Activated CD8-positive, alpha-beta T cell treated with anti-CD3 and anti-CD28 coated beads for 36 hours (primary cell): ENCODE measurements at regions not wholly inside any gene's neighbourhood (a gene's known extent, or its start where the extent isn't known, plus 50 kb on each side); places are given as distances from the start of the nearest gene placed in this dataset.

ENCODE experiments used
- ATAC-seq: fragments of 200-7000 bp; cut with Tn5 transposase; one replicate; pipeline ENCODE4 v1.10.0; 2021; ENCODE audit warnings: mild to moderate bottlenecking, moderate library complexity
- CTCF ChIA-PET: fragments of 350-600 bp; sonication (Branson Sonifier 250); formaldehyde crosslinking; loops from one replicate; lab custom pipeline; 2021; ENCODE audit warnings: antibody characterized with exemption; lab: Charles Lee
- POLR2A ChIA-PET: fragments of 350-600 bp; sonication (Branson Sonifier 250); formaldehyde crosslinking; loops from one replicate; lab custom pipeline; 2021; ENCODE audit warnings: antibody characterized with exemption; lab: Charles Lee
- DNase-seq: peaks from one replicate; pipeline ENCODE4 v3.0.0-alpha.2; 2020
- H3K27ac Mint-ChIP-seq: one replicate; pipeline ENCODE4 v1.8.0; 2021; ENCODE audit warnings: mild to moderate bottlenecking, mixed read lengths
- H3K27me3 Mint-ChIP-seq: one replicate; pipeline ENCODE4 v1.8.0; 2021; ENCODE audit warnings: mixed read lengths
- H3K36me3 Mint-ChIP-seq: one replicate; pipeline ENCODE4 v1.8.0; 2021; ENCODE audit warnings: low read depth, mixed read lengths
- H3K4me1 Mint-ChIP-seq: one replicate; pipeline ENCODE4 v1.8.0; 2021; ENCODE audit warnings: low read depth, mixed read lengths
- H3K4me3 Mint-ChIP-seq: one replicate; pipeline ENCODE4 v1.8.0; 2021; ENCODE audit warnings: mild to moderate bottlenecking, moderate library complexity, mixed read lengths
- H3K9me3 Mint-ChIP-seq: one replicate; pipeline ENCODE4 v1.8.0; 2021; ENCODE audit warnings: mixed read lengths
- intact Hi-C: fragments of 100-400 bp; cut with micrococcal nuclease; formaldehyde crosslinking; loops from one replicate; pipeline ENCODE4 v1.10.0; 2022
- TF ChIP-seq, protein P1 (sequence below): fragments of 200-600 bp; IDR thresholded peaks from one replicate; pipeline ENCODE4 v1.8.0; 2022; ENCODE audit warnings: antibody characterized with exemption, mild to moderate bottlenecking

DNA sequence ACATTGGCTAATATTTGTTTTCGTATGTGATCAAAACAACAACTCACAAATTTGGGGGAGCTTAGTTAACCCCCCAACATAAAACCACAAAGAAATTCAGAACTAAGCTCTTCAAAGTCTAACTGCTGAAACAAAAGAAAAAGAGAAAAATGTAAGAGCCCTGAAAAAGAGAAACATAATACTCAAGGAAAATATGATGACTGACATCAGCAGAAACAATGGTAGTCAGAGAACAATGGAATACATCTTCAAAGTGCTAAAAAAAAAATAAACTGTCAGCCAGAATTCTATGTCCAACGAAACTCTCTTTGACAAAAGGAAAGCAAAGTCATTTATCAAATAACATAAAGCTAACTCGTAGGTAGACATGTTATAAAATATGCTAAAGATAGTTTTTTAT lies 566.3 kb upstream of the GRAMD2B start:
- H3K36me3 Mint-ChIP-seq: no peaks in the 10 kb centered on the region
- DNase-seq: no peak
- no peaks in the 10 kb centered on the region for H3K4me1 Mint-ChIP-seq
- ChIA-PET CTCF (interaction anchor here (0.7 kb wide), 1 partner anchor 13 kb away, joined by 3 read pairs; no protein-coding TSS in a partner anchor), POLR2A (no interaction called here)
- no peak overlapping the region for H3K27ac Mint-ChIP-seq
- no peaks in the 10 kb centered on the region for H3K27me3 Mint-ChIP-seq
- ATAC-seq: no peak
- H3K4me3 Mint-ChIP-seq: no peak overlapping the region
- H3K9me3 Mint-ChIP-seq: peaks cover 14% of the 10 kb centered on the region
- TF ChIP-seq, protein P1, sequence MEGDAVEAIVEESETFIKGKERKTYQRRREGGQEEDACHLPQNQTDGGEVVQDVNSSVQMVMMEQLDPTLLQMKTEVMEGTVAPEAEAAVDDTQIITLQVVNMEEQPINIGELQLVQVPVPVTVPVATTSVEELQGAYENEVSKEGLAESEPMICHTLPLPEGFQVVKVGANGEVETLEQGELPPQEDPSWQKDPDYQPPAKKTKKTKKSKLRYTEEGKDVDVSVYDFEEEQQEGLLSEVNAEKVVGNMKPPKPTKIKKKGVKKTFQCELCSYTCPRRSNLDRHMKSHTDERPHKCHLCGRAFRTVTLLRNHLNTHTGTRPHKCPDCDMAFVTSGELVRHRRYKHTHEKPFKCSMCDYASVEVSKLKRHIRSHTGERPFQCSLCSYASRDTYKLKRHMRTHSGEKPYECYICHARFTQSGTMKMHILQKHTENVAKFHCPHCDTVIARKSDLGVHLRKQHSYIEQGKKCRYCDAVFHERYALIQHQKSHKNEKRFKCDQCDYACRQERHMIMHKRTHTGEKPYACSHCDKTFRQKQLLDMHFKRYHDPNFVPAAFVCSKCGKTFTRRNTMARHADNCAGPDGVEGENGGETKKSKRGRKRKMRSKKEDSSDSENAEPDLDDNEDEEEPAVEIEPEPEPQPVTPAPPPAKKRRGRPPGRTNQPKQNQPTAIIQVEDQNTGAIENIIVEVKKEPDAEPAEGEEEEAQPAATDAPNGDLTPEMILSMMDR: no peak
- intact Hi-C loops: no loop called here

DNA sequence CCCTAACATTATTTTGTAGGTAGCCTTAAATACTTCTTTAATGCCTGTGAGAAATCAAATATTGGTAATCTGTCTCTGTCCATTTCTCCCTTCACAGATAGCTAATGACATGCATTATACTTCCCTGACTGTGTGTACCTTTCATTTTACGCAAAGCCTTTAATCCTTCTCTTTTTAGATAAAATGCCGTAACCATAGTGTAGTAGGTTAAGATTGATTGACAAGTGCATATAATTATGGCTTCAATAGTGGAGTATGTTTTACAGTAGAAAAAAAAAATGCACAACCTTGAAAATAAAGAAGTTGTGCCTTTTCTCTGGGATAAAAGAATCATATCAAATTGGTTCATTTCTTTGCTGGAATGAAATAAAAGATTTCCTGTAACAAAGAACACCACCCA lies 559.6 kb upstream of the GRAMD2B start:
- Mint-ChIP-seq H3K27ac (no peak overlapping the region), H3K36me3 (no peaks in the 10 kb centered on the region), H3K4me1 (no peaks in the 10 kb centered on the region), H3K27me3 (no peaks in the 10 kb centered on the region), H3K4me3 (no peak overlapping the region), H3K9me3 (peaks cover 8% of the 10 kb centered on the region)
- TF ChIP-seq, protein P1: no peak
- DNase-seq: no peak
- ATAC-seq: no peak
- intact Hi-C loops: no loop called here
- ChIA-PET POLR2A (no interaction called here), CTCF (no interaction called here)

DNA sequence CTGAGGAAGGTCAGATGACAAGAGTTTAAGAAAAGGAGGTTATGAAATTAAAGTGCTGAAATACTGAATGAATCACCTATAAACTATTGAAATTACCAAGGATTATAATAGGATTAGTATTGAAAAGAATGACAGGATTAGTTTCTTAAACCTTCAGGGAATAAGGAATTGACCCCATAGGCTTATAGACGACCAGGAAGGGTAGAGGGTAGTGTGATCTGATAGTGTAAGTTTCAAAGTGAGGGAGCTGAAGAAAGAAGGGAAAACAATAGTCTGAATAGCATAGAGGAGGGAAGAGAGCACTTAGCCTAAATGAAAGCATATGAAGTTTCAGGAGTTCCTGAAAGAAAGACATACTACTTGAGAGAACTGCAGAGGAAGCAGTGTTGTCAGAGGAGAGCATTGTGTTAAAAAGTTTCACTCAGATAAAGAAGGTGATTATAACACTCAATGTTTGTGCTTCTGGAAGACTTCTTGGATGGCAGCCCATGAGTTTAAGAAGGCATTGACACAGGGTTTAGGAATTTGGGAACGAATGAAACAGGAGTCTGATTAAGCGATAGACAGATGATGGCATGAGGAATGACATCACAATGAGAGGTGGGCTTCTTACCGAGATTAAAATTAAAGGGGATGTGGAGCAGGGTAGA lies 557.9 kb upstream of the GRAMD2B start:
- CTCF ChIA-PET: no interaction called here
- TF ChIP-seq, protein P1: no peak
- Mint-ChIP-seq H3K9me3 (peaks cover 9% of the 10 kb centered on the region), H3K4me1 (no peaks in the 10 kb centered on the region), H3K4me3 (no peak overlapping the region), H3K27me3 (no peaks in the 10 kb centered on the region), H3K36me3 (no peaks in the 10 kb centered on the region), H3K27ac (no peak overlapping the region)
- intact Hi-C loops: no loop called here
- POLR2A ChIA-PET: no interaction called here
- ATAC-seq (no peak), DNase-seq (no peak)

DNA sequence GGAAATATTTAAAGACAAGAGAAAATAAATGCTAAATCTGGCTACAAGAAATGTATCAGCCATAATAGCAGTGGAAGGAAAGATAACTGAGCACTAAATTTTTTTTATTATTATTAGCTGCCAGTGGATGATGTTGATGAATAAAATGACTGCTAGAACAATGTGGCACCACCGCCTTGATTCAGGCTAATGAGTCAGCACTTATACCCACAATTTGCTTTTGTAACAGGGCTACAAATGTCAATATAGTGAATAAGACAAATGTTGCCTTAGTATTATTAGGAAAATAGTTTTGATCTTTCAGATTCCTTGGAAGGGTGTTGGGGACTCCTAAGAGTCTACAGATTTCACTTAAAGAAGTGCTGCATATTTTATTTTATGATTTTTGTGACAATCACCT lies 555.2 kb upstream of the GRAMD2B start:
- DNase-seq (no peak), ATAC-seq (no peak)
- TF ChIP-seq, protein P1: no peak
- intact Hi-C loops: no loop called here
- H3K36me3 Mint-ChIP-seq: no peaks in the 10 kb centered on the region
- ChIA-PET CTCF (no interaction called here), POLR2A (no interaction called here)
- H3K27ac Mint-ChIP-seq: no peak overlapping the region
- H3K4me3 Mint-ChIP-seq: no peak overlapping the region
- H3K27me3 Mint-ChIP-seq: no peaks in the 10 kb centered on the region
- peaks cover 5% of the 10 kb centered on the region for H3K9me3 Mint-ChIP-seq
- no peaks in the 10 kb centered on the region for H3K4me1 Mint-ChIP-seq

DNA sequence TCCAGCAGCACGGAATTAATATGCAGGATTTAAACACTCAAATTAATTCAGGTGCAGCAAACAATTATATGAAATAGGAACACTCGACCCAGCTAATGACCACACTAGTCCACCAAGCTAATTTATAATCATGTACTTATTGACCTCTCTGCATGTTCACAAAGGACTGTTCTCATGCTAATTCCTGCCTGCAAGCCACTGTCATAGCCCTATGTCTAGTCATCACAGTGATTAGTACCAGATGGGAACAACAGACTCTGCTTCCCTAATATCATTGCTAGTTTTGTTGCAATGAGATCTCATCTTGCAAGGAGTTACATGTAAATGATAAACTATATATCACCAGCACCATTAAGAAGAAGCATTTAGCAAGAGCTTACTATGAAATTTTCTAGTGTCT lies 553.0 kb upstream of the GRAMD2B start:
- no peaks in the 10 kb centered on the region for H3K4me1 Mint-ChIP-seq
- no peak overlapping the region for H3K4me3 Mint-ChIP-seq
- TF ChIP-seq, protein P1: no peak
- intact Hi-C loops: no loop called here
- peaks cover 3% of the 10 kb centered on the region for H3K9me3 Mint-ChIP-seq
- ChIA-PET POLR2A (no interaction called here), CTCF (no interaction called here)
- no peaks in the 10 kb centered on the region for H3K36me3 Mint-ChIP-seq
- H3K27ac Mint-ChIP-seq: no peak overlapping the region
- H3K27me3 Mint-ChIP-seq: no peaks in the 10 kb centered on the region
- ATAC-seq (no peak), DNase-seq (no peak)
